Suprapubic skin (tissue), 4 donors: ENCODE measurements at regions not wholly inside any gene's neighbourhood (a gene's known extent, or its start where the extent isn't known, plus 50 kb on each side); places are given as distances from the start of the nearest gene placed in this dataset.

ENCODE experiments used
- DNase-seq, 2 donors: peaks; one replicate each; pipeline ENCODE4 v3.0.0-alpha.2; 2019; ENCODE audit warnings: low spot score in 2 of 2
- H3K27ac ChIP-seq: fragments of 200-600 bp; sonication (generic); one replicate; pipeline ENCODE4 v1.5.1; 2019
- H3K27me3 ChIP-seq: fragments of 200-600 bp; sonication (generic); one replicate; pipeline ENCODE4 v1.5.1; 2019
- H3K36me3 ChIP-seq: fragments of 200-600 bp; sonication (generic); one replicate; pipeline ENCODE4 v1.5.1; 2019
- H3K4me1 ChIP-seq: fragments of 200-600 bp; sonication (generic); one replicate; pipeline ENCODE4 v1.5.1; 2019
- H3K4me3 ChIP-seq: fragments of 200-600 bp; sonication (generic); one replicate; pipeline ENCODE4 v1.5.1; 2019; ENCODE audit warnings: mild to moderate bottlenecking
- H3K9me3 ChIP-seq: fragments of 200-600 bp; sonication (generic); one replicate; pipeline ENCODE4 v1.5.1; 2019
- EP300 ChIP-seq: sonication (generic); formaldehyde crosslinking; IDR thresholded peaks from one replicate; pipeline ENCODE4 v1.6.1; 2017; ENCODE audit warnings: antibody characterized with exemption
- POLR2A ChIP-seq, 2 donors: fragments of 450-650 bp; IDR thresholded peaks; one replicate each; pipeline ENCODE4 v1.6.1; 2017; ENCODE audit warnings: antibody characterized with exemption in 2 of 2, mild to moderate bottlenecking in 2 of 2, moderate library complexity in 2 of 2
- POLR2AphosphoS5 ChIP-seq, 3 donors: sonication (generic); formaldehyde crosslinking; IDR thresholded peaks; one replicate each; pipeline ENCODE4 v1.6.1; 2017; ENCODE audit warnings: antibody characterized with exemption in 3 of 3
- WGBS: methylation state at CpG from one replicate; pipeline ENCODE4 v1.1.5; 2018; 5-methylcytosine and 5-hydroxymethylcytosine counted together
- TF ChIP-seq, protein P1 (sequence below), 2 donors: fragments of 200-600 bp in 1 of 2; fragments of 450-650 bp in 1 of 2; sonication (generic) in 1 of 2; IDR thresholded peaks; one replicate each; pipeline ENCODE4 v1.5.1; 2016 to 2019; ENCODE audit warnings: antibody characterized with exemption in 2 of 2, mild to moderate bottlenecking in 1 of 2, moderate library complexity in 1 of 2

GRCh38 chr7:121579639-121580038, 183.5 kb upstream of the FAM3C start:
- Histone ChIP-seq H3K27me3 (no peaks in the 10 kb centered on the region), H3K9me3 (no peaks in the 10 kb centered on the region), H3K36me3 (no peaks in the 10 kb centered on the region), H3K27ac (no peak overlapping the region), H3K4me1 (peaks cover 2% of the 10 kb centered on the region), H3K4me3 (no peak overlapping the region)
- no peak for DNase-seq
- WGBS: 85% methylated on average over 1 of the region's 1 CpG
- TF ChIP-seq POLR2AphosphoS5 (IDR thresholded peaks at IDR 0.05) (no peak), EP300 (no peak), POLR2A (IDR thresholded peaks at IDR 0.05) (no peak)
- TF ChIP-seq, protein P1, sequence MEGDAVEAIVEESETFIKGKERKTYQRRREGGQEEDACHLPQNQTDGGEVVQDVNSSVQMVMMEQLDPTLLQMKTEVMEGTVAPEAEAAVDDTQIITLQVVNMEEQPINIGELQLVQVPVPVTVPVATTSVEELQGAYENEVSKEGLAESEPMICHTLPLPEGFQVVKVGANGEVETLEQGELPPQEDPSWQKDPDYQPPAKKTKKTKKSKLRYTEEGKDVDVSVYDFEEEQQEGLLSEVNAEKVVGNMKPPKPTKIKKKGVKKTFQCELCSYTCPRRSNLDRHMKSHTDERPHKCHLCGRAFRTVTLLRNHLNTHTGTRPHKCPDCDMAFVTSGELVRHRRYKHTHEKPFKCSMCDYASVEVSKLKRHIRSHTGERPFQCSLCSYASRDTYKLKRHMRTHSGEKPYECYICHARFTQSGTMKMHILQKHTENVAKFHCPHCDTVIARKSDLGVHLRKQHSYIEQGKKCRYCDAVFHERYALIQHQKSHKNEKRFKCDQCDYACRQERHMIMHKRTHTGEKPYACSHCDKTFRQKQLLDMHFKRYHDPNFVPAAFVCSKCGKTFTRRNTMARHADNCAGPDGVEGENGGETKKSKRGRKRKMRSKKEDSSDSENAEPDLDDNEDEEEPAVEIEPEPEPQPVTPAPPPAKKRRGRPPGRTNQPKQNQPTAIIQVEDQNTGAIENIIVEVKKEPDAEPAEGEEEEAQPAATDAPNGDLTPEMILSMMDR (IDR thresholded peaks at IDR 0.05): no peak

GRCh38 chr7:121578669-121579068, 182.6 kb upstream of the FAM3C start:
- 65% methylated on average over 3 of the region's 3 CpGs for WGBS
- Histone ChIP-seq H3K9me3 (no peaks in the 10 kb centered on the region), H3K4me1 (no peaks in the 10 kb centered on the region), H3K27me3 (no peaks in the 10 kb centered on the region), H3K4me3 (no peak overlapping the region), H3K27ac (no peak overlapping the region), H3K36me3 (no peaks in the 10 kb centered on the region)
- TF ChIP-seq, protein P1 (IDR thresholded peaks at IDR 0.05): no peak
- TF ChIP-seq POLR2AphosphoS5 (IDR thresholded peaks at IDR 0.05) (no peak), EP300 (no peak), POLR2A (IDR thresholded peaks at IDR 0.05) (no peak)
- DNase-seq: no peak

DNA sequence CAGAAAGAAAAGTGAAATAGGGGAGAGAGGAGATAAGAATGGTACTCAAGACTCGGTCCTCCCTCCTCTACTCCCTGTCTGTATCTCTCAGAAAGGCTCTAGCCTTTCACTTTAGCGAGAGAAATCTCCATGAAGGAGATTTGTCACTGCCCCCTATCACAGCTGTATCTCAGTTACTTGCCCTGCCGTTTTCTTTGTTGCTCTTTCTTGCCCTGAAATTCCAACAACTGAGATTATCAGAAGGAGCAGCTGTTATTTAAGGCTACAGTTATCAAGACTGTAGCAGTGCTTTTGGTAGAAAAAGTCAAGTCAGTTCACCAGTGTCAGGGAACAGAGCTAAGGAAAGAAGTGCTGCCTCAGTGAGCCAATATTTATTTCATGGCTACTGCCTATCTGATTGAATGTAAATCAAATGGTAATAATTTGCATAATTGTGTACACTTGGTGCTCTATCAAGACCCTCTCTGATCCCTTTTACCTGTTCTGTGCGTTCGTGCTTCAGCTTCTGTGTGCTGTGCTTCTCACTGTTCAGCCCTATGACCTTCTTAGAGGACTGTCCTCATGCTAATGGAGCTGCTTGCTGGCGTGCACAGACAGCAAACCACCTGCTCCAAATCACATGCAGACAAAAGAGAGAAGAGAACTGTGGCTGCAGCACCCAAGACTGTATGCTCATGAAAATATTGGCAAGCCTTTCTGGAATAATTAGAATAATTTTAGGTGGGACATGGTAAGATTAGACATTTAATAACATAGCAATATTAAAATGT, 180.2 kb upstream of the FAM3C start:
- no peak overlapping the region for H3K4me3 ChIP-seq
- no peak overlapping the region for H3K27ac ChIP-seq
- 68% methylated on average over 6 of the region's 6 CpGs for WGBS
- no peaks in the 10 kb centered on the region for H3K4me1 ChIP-seq
- DNase-seq: no peak
- no peaks in the 10 kb centered on the region for H3K36me3 ChIP-seq
- H3K27me3 ChIP-seq: no peaks in the 10 kb centered on the region
- no peaks in the 10 kb centered on the region for H3K9me3 ChIP-seq
- no peak for TF ChIP-seq EP300
- TF ChIP-seq, protein P1 (IDR thresholded peaks at IDR 0.05): no peak
- no peak for TF ChIP-seq POLR2AphosphoS5 (IDR thresholded peaks at IDR 0.05)
- no peak for TF ChIP-seq POLR2A (IDR thresholded peaks at IDR 0.05)

DNA sequence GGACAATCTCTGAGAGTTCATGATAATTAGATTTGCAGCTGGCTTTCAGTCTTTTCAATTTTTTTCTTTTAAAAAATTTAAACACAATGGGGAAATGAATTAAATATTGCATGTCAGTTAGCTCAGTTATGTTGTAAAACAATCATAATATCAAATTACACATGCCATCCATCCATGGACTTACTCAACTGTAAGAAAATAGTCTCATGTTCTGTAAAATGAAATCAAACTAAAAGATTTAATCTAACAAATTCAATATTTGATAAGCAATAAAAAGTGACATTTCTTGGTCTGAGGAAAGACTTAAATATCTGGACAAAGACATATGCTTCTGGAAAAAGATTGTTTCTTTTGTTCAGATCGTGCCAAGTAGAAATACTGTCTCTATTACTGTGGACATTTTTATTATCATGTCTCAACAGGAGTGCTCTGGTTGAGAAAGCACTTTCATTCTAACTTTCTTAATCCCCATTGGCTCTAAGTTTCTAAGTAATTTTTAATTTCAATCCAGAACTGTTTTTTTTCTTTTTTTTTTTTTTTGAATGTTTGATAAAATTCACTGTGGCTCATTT, 179.2 kb upstream of the FAM3C start:
- no peak overlapping the region for H3K27ac ChIP-seq
- TF ChIP-seq EP300 (no peak), POLR2AphosphoS5 (IDR thresholded peaks at IDR 0.05) (no peak), POLR2A (IDR thresholded peaks at IDR 0.05) (no peak)
- TF ChIP-seq, protein P1 (IDR thresholded peaks at IDR 0.05): no peak
- no peaks in the 10 kb centered on the region for H3K27me3 ChIP-seq
- no peak for DNase-seq
- H3K4me3 ChIP-seq: no peak overlapping the region
- WGBS: 30% methylated on average over 1 of the region's 1 CpG
- no peaks in the 10 kb centered on the region for H3K4me1 ChIP-seq
- H3K9me3 ChIP-seq: no peaks in the 10 kb centered on the region
- no peaks in the 10 kb centered on the region for H3K36me3 ChIP-seq

DNA sequence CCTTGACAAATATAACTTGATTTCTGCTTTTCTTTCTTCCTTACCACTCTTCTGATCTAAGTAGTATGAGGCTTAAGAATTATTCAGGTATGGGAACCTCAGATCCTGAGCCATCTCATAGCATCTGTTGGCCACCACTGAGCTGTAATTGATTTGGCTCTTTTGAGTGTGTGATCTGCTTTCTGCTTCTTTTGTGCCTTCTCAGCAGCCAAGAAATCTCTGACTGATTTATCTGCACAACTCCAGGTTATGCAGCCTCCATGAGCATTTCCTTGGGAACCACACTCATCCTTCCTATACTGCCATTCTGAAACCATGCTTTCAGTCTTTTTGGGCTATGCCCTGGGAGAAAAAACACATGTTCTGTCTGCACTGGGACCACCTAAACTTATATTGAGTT, 178.0 kb upstream of the FAM3C start:
- no peak overlapping the region for H3K27ac ChIP-seq
- H3K27me3 ChIP-seq: no peaks in the 10 kb centered on the region
- TF ChIP-seq, protein P1 (IDR thresholded peaks at IDR 0.05): no peak
- no peaks in the 10 kb centered on the region for H3K4me1 ChIP-seq
- no peak overlapping the region for H3K4me3 ChIP-seq
- no peak for DNase-seq
- H3K9me3 ChIP-seq: no peaks in the 10 kb centered on the region
- no peaks in the 10 kb centered on the region for H3K36me3 ChIP-seq
